SK-N-SH treated with all-trans-retinoic acid at 6 μM for 48 hours (cell line): ENCODE measurements at regions not wholly inside any gene's neighbourhood (a gene's known extent, or its start where the extent isn't known, plus 50 kb on each side); places are given as distances from the start of the nearest gene placed in this dataset.

Experiments used
- ATAC-seq: fragments of 200-7000 bp; cut with Tn5 transposase; 3 replicates; pipeline ENCODE4 v1.9.1; 2020; ENCODE audit warnings: mild to moderate bottlenecking, moderate library complexity
- ARNTL ChIP-seq: fragments of 450-650 bp; formaldehyde crosslinking; IDR thresholded peaks from 2 replicates; pipeline ENCODE4 v1.5.0; 2020; ENCODE audit warnings: low read depth, mild to moderate bottlenecking, moderate library complexity, borderline replicate concordance
- BACH2 ChIP-seq: fragments of 250-450 bp; sonication (Bioruptor Pico); IDR thresholded peaks from 2 replicates; pipeline ENCODE4 v1.9.0; 2021; ENCODE audit warnings: mild to moderate bottlenecking, borderline replicate concordance
- CSDC2 ChIP-seq: fragments of 250-450 bp; sonication (Bioruptor Pico); IDR thresholded peaks from 2 replicates; pipeline ENCODE4 v1.5.0; 2020; ENCODE audit warnings: mild to moderate bottlenecking, moderate library complexity
- ESRRG ChIP-seq: fragments of 250-450 bp; sonication (Bioruptor Pico); IDR thresholded peaks from 2 replicates; pipeline ENCODE4 v1.6.1; 2021; ENCODE audit warnings: mild to moderate bottlenecking
- GLIS3 ChIP-seq: fragments of 250-450 bp; sonication (Bioruptor Pico); IDR thresholded peaks from 2 replicates; pipeline ENCODE4 v1.5.0; 2020; ENCODE audit warnings: mild to moderate bottlenecking, moderate library complexity
- ISL1 ChIP-seq: fragments of 250-450 bp; sonication (Bioruptor Pico); IDR thresholded peaks from 2 replicates; pipeline ENCODE4 v2.1.2; 2022; ENCODE audit warnings: mild to moderate bottlenecking, moderate library complexity
- OSR1 ChIP-seq: fragments of 250-450 bp; sonication (Bioruptor Pico); IDR thresholded peaks from 2 replicates; pipeline ENCODE4 v1.8.0; 2022; ENCODE audit warnings: moderate library complexity, mild to moderate bottlenecking, inconsistent platforms
- RARB ChIP-seq: fragments of 250-450 bp; sonication (Bioruptor Pico); IDR thresholded peaks from 2 replicates; pipeline ENCODE4 v1.8.0; 2021; ENCODE audit warnings: mild to moderate bottlenecking, moderate library complexity
- TCF4 ChIP-seq: fragments of 250-450 bp; sonication (Bioruptor Pico); IDR thresholded peaks from 2 replicates; pipeline ENCODE4 v1.8.0; 2021; ENCODE audit warnings: mild to moderate bottlenecking, moderate library complexity, borderline replicate concordance
- TOX ChIP-seq: fragments of 250-450 bp; sonication (Bioruptor Pico); IDR thresholded peaks from 2 replicates; pipeline ENCODE4 v1.8.0; 2021; ENCODE audit warnings: mild to moderate bottlenecking, moderate library complexity, borderline replicate concordance
- ZC3H10 ChIP-seq: fragments of 250-450 bp; sonication (Bioruptor Pico); IDR thresholded peaks from 2 replicates; pipeline ENCODE4 v1.5.1; 2021; ENCODE audit warnings: mild to moderate bottlenecking, moderate library complexity
- ZFP3 ChIP-seq: fragments of 250-450 bp; sonication (Bioruptor Pico); IDR thresholded peaks from 2 replicates; pipeline ENCODE4 v1.5.0; 2020; ENCODE audit warnings: mild to moderate bottlenecking, moderate library complexity
- ZFP30 ChIP-seq: fragments of 450-650 bp; formaldehyde crosslinking; IDR thresholded peaks from 2 replicates; pipeline ENCODE4 v1.5.0; 2022; ENCODE audit warnings: mild to moderate bottlenecking, moderate library complexity
- ZNF565 ChIP-seq: fragments of 450-650 bp; formaldehyde crosslinking; conservative IDR thresholded peaks from 2 replicates; pipeline ENCODE4 v1.5.0; 2020; ENCODE audit warnings: low read depth, mild to moderate bottlenecking, moderate library complexity
- ZNF70 ChIP-seq: fragments of 450-650 bp; formaldehyde crosslinking; IDR thresholded peaks from 2 replicates; pipeline ENCODE4 v1.5.0; 2020; ENCODE audit warnings: mild to moderate bottlenecking, moderate library complexity
- ZNF8 ChIP-seq: fragments of 450-650 bp; formaldehyde crosslinking; IDR thresholded peaks from 2 replicates; pipeline ENCODE4 v1.5.0; 2020; ENCODE audit warnings: mild to moderate bottlenecking, moderate library complexity
- TF ChIP-seq, protein P1 (sequence below): fragments of 250-450 bp; sonication (Bioruptor Pico); IDR thresholded peaks from 2 replicates; pipeline ENCODE4 v1.5.0; 2020; ENCODE audit warnings: mild to moderate bottlenecking, moderate library complexity
- TF ChIP-seq, protein P2 (sequence below): fragments of 250-450 bp; sonication (Bioruptor Pico); IDR thresholded peaks from 2 replicates; pipeline ENCODE4 v1.8.0; 2021; ENCODE audit warnings: low read depth, mild to moderate bottlenecking, moderate library complexity, borderline replicate concordance
- TF ChIP-seq, protein P3 (sequence below): fragments of 250-450 bp; sonication (Bioruptor Pico); IDR thresholded peaks from 2 replicates; pipeline ENCODE4 v1.5.1; 2020; ENCODE audit warnings: low read depth, mild to moderate bottlenecking, moderate library complexity
- TF ChIP-seq, protein P4 (sequence below): fragments of 250-450 bp; sonication (Bioruptor Pico); IDR thresholded peaks from 2 replicates; pipeline ENCODE4 v1.8.0; 2020; ENCODE audit warnings: mild to moderate bottlenecking, moderate library complexity, borderline replicate concordance

DNA sequence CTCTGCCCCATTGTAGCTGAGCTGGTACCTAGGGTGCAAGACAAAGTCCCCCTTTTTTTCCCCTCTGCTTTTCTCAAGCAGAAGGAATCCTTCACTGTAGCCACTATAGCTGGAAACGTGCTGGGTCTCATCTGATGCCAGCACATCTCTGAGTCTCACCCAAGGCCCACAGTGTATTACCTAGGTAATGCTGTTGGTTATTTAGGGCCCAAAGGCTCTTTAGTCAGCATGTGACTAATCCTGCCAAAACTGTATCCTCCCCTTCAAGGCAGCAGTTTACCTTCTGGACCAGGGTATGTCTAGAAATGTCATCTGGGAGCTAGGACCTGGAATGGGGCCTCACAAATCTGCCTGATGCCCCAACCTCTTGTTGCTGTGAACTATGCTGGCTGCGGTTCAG is 423.4 kb downstream of the NUF2 start:
- no peak for ATAC-seq

DNA sequence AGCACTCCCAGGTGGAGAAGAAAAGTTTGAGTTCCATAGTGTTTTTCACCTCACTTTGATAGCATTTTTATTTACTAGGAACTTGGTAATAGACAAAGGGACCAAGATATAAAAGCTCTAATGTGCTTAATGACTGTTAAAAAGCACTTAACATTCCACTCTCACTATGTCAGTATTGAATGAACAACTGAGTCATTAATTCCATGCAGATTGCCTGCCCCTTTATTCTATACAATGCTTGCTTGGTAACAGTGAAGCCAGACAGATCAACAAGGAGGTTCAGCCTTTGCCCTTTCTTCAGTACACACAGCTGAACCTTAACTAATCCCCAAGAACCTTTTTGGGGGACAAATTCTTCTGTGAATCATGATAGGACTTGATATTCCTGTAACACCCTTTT is 425.5 kb downstream of the NUF2 start:
- TF ChIP-seq ZNF8 (CRISPR knock-in tag) (no peak), OSR1 (CRISPR knock-in tag) (no peak), BACH2 (CRISPR knock-in tag) (no peak), TOX (CRISPR knock-in tag) (no peak), ZFP3 (no peak), ZFP30 (CRISPR knock-in tag) (no peak), ARNTL (no peak), ZC3H10 (CRISPR knock-in tag) (no peak), CSDC2 (CRISPR knock-in tag) (no peak), ISL1 (no peak), RARB (CRISPR knock-in tag) (no peak)
- TF ChIP-seq, protein P1, sequence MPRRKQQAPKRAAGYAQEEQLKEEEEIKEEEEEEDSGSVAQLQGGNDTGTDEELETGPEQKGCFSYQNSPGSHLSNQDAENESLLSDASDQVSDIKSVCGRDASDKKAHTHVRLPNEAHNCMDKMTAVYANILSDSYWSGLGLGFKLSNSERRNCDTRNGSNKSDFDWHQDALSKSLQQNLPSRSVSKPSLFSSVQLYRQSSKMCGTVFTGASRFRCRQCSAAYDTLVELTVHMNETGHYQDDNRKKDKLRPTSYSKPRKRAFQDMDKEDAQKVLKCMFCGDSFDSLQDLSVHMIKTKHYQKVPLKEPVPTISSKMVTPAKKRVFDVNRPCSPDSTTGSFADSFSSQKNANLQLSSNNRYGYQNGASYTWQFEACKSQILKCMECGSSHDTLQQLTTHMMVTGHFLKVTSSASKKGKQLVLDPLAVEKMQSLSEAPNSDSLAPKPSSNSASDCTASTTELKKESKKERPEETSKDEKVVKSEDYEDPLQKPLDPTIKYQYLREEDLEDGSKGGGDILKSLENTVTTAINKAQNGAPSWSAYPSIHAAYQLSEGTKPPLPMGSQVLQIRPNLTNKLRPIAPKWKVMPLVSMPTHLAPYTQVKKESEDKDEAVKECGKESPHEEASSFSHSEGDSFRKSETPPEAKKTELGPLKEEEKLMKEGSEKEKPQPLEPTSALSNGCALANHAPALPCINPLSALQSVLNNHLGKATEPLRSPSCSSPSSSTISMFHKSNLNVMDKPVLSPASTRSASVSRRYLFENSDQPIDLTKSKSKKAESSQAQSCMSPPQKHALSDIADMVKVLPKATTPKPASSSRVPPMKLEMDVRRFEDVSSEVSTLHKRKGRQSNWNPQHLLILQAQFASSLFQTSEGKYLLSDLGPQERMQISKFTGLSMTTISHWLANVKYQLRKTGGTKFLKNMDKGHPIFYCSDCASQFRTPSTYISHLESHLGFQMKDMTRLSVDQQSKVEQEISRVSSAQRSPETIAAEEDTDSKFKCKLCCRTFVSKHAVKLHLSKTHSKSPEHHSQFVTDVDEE (CRISPR knock-in tag), result no peak
- TF ChIP-seq, protein P2, sequence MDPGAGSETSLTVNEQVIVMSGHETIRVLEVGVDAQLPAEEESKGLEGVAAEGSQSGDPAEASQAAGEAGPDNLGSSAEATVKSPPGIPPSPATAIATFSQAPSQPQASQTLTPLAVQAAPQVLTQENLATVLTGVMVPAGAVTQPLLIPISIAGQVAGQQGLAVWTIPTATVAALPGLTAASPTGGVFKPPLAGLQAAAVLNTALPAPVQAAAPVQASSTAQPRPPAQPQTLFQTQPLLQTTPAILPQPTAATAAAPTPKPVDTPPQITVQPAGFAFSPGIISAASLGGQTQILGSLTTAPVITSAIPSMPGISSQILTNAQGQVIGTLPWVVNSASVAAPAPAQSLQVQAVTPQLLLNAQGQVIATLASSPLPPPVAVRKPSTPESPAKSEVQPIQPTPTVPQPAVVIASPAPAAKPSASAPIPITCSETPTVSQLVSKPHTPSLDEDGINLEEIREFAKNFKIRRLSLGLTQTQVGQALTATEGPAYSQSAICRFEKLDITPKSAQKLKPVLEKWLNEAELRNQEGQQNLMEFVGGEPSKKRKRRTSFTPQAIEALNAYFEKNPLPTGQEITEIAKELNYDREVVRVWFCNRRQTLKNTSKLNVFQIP (CRISPR knock-in tag), result no peak
- TF ChIP-seq, protein P3, sequence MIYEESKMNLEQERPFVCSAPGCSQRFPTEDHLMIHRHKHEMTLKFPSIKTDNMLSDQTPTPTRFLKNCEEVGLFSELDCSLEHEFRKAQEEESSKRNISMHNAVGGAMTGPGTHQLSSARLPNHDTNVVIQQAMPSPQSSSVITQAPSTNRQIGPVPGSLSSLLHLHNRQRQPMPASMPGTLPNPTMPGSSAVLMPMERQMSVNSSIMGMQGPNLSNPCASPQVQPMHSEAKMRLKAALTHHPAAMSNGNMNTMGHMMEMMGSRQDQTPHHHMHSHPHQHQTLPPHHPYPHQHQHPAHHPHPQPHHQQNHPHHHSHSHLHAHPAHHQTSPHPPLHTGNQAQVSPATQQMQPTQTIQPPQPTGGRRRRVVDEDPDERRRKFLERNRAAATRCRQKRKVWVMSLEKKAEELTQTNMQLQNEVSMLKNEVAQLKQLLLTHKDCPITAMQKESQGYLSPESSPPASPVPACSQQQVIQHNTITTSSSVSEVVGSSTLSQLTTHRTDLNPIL (CRISPR knock-in tag), result no peak
- TF ChIP-seq, protein P4, sequence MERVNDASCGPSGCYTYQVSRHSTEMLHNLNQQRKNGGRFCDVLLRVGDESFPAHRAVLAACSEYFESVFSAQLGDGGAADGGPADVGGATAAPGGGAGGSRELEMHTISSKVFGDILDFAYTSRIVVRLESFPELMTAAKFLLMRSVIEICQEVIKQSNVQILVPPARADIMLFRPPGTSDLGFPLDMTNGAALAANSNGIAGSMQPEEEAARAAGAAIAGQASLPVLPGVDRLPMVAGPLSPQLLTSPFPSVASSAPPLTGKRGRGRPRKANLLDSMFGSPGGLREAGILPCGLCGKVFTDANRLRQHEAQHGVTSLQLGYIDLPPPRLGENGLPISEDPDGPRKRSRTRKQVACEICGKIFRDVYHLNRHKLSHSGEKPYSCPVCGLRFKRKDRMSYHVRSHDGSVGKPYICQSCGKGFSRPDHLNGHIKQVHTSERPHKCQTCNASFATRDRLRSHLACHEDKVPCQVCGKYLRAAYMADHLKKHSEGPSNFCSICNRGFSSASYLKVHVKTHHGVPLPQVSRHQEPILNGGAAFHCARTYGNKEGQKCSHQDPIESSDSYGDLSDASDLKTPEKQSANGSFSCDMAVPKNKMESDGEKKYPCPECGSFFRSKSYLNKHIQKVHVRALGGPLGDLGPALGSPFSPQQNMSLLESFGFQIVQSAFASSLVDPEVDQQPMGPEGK, result no peak
- no peak for ATAC-seq

More for the DNA sequence above, 423.4 kb downstream of the NUF2 start:
- TF ChIP-seq RARB (CRISPR knock-in tag), result no peak
- TF ChIP-seq, all 23 proteins: peak for 0

DNA sequence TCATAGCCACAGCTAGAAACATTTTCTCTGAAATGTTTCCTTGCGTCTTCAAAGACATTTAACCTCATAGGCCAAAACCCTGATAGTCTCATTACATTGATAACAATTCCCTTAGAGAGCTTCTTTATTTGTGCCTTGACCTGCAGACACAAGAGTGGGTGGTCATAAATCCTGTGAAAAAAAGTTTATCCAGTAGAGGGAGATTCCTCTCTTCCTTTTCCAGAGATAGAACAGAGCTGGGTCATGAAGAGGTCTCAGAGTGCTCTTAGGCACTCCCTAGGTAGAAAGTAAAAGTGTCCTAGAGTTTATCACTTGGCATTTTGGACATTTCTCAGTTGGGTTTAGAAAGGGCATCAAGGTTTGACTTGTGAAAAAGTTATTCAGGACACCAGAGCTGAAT is 426.1 kb downstream of the NUF2 start:
- no peak for TF ChIP-seq ARNTL
- TF ChIP-seq, protein P1 (CRISPR knock-in tag), result no peak
- TF ChIP-seq ESRRG (CRISPR knock-in tag), result no peak
- no peak for TF ChIP-seq ZC3H10 (CRISPR knock-in tag)
- TF ChIP-seq CSDC2 (CRISPR knock-in tag), result no peak
- no peak for TF ChIP-seq ZNF8 (CRISPR knock-in tag)
- TF ChIP-seq, protein P3 (CRISPR knock-in tag), result no peak
- no peak for TF ChIP-seq GLIS3 (CRISPR knock-in tag)
- TF ChIP-seq ZNF70 (CRISPR knock-in tag), result no peak
- no peak for TF ChIP-seq ZNF565
- no peak for TF ChIP-seq TCF4 (CRISPR knock-in tag)
- no peak for ATAC-seq
